HepG2 (cell line): ENCODE measurements at regions not wholly inside any gene's neighbourhood (a gene's known extent, or its start where the extent isn't known, plus 50 kb on each side); places are given as distances from the start of the nearest gene placed in this dataset.
"Not testable (repeated sequence)": the region's sequence is repeated elsewhere in the genome, so short reads cannot be mapped to it uniquely, and the experiment has no call there.

ENCODE experiments used
- ATAC-seq: fragments of 200-7000 bp; cut with Tn5 transposase; 3 replicates; pipeline ENCODE4 v1.9.1; 2020; ENCODE audit warnings: mild to moderate bottlenecking, moderate library complexity
- BruUV-seq: library from RNA; stranded (reverse); fragments of 400-500 nt; replicated peaks from 2 replicates; lab custom pipeline; 2021; lab: Mats Ljungman, UMichigan
- CTCF ChIA-PET: fragments of 300-600 bp; formaldehyde crosslinking; extraction: SDS; loops from one replicate; lab custom pipeline; 2021; ENCODE audit warnings: low total read pairs, inconsistent platforms, low intra/inter-chr PET ratio; lab: Yijun Ruan, JAX
- POLR2A ChIA-PET: fragments of 350-600 bp; sonication (Branson Sonifier 250); formaldehyde crosslinking; loops from one replicate; lab custom pipeline; 2020; ENCODE audit warnings: antibody characterized with exemption, inconsistent platforms; lab: Yijun Ruan, JAX
- DNase-seq: peaks from one replicate; pipeline ENCODE4 v3.0.0-alpha.2; 2015; ENCODE audit warnings: low spot score
- FAIRE-seq: peaks from 3 replicates; lab custom pipeline; 2011; peaks lifted over from hg19 to GRCh38; lab: Jason Lieb, UNC
- H2AFZ ChIP-seq: one replicate; pipeline ENCODE4 v1.6.1; 2011; ENCODE audit warnings: low read length, inconsistent platforms
- H3K27ac ChIP-seq: fragments of 300-600 bp; 3 replicates; pipeline ENCODE4 v1.8.0; 2011; ENCODE audit warnings: mixed run types, mild to moderate bottlenecking, mixed read lengths, low read length, inconsistent platforms; ENCODE audit not compliant: insufficient read depth; ENCODE audit errors: extremely low read length
- H3K27me3 ChIP-seq, 2 experiments: fragments of 200-600 bp in 1 of 2; 2 replicates in 1 of 2; 3 replicates in 1 of 2; pipeline versions ENCODE4 v1.6.0 to v1.8.0; 2011; ENCODE audit warnings: low read length in 2 of 2, mild to moderate bottlenecking in 2 of 2, moderate library complexity in 2 of 2, inconsistent platforms in 1 of 2; ENCODE audit not compliant: insufficient read depth in 2 of 2, control insufficient read depth in 1 of 2
- H3K36me3 ChIP-seq, 2 experiments: fragments of 200-600 bp in 1 of 2; replicated peaks in 1 of 2; 2 replicates in 1 of 2; 3 replicates in 1 of 2; pipeline versions ENCODE4 v1.5.1 to v1.8.0; 2011; ENCODE audit warnings: low read length in 2 of 2, inconsistent platforms in 1 of 2; ENCODE audit not compliant: insufficient read depth in 2 of 2, control insufficient read depth in 1 of 2
- H3K4me1 ChIP-seq: 2 replicates; pipeline ENCODE4 v1.5.1; 2012; ENCODE audit warnings: low read length, inconsistent platforms; ENCODE audit not compliant: insufficient read depth
- H3K4me2 ChIP-seq: 2 replicates; pipeline ENCODE4 v1.6.0; 2011; ENCODE audit warnings: low read depth, low read length, inconsistent platforms
- H3K4me3 ChIP-seq, 3 experiments: fragments of 200-600 bp in 1 of 3; sonication (generic), shearing (Covaris generic) in 1 of 3; replicated peaks in 1 of 3; 2 replicates each; pipeline ENCODE4 v1.5.1; 2011 to 2016; ENCODE audit warnings: low read length in 3 of 3, inconsistent platforms in 2 of 3, low read depth in 2 of 3, mild to moderate bottlenecking in 2 of 3, control low read depth in 1 of 3, mixed read lengths in 1 of 3; ENCODE audit not compliant: insufficient read depth in 1 of 3
- H3K79me2 ChIP-seq: one replicate; pipeline ENCODE4 v1.6.1; 2011; ENCODE audit warnings: low read length, inconsistent platforms; ENCODE audit not compliant: insufficient read depth
- H3K9ac ChIP-seq: 2 replicates; pipeline ENCODE4 v1.6.0; 2011; ENCODE audit warnings: mild to moderate bottlenecking, low read depth, low read length, inconsistent platforms; ENCODE audit not compliant: insufficient read depth
- H3K9me3 ChIP-seq: 2 replicates; pipeline ENCODE4 v1.5.1; 2012; ENCODE audit warnings: mild to moderate bottlenecking, low read length
- H4K20me1 ChIP-seq: 2 replicates; pipeline ENCODE4 v1.6.0; 2011; ENCODE audit warnings: inconsistent platforms, mild to moderate bottlenecking, low read length, moderate library complexity; ENCODE audit not compliant: insufficient read depth
- CREB1 ChIP-seq, 2 experiments: fragments of 450-650 bp in 1 of 2; IDR thresholded peaks; 2 replicates each; pipeline ENCODE4 v1.6.1; 2016 to 2017; ENCODE audit warnings: control low read depth in 1 of 2, mild to moderate bottlenecking in 1 of 2, missing compliant biosample characterization in 1 of 2, missing genetic modification characterization in 1 of 2
- FOSL2 ChIP-seq: sonication (generic); formaldehyde crosslinking; IDR thresholded peaks from 2 replicates; pipeline ENCODE4 v1.4.0; 2020; ENCODE audit warnings: missing genetic modification reagents
- HMG20A ChIP-seq: IDR thresholded peaks from 2 replicates; pipeline ENCODE4 v1.6.1; 2016; ENCODE audit warnings: borderline replicate concordance
- ZNF451 ChIP-seq: sonication (generic); formaldehyde crosslinking; IDR thresholded peaks from 2 replicates; pipeline ENCODE4 v1.5.0; 2020; ENCODE audit warnings: mild to moderate bottlenecking, missing genetic modification reagents
- ZNF691 ChIP-seq: sonication (generic); formaldehyde crosslinking; IDR thresholded peaks from 2 replicates; pipeline ENCODE4 v1.4.0; 2020; ENCODE audit warnings: missing genetic modification reagents, low read depth, mild to moderate bottlenecking, borderline replicate concordance
- ZNF768 ChIP-seq: sonication (generic); formaldehyde crosslinking; IDR thresholded peaks from 2 replicates; pipeline ENCODE4 v1.4.0; 2020; ENCODE audit warnings: missing genetic modification reagents
- WGBS: methylation state at CpG from one replicate; pipeline ENCODE4 v1.1.6; 2017; ENCODE audit warnings: low lambda C conversion rate; 5-methylcytosine and 5-hydroxymethylcytosine counted together
- in situ Hi-C: cut with HindIII; loops from 2 replicates; pipeline ENCODE4 v1.10.0; 2017; ENCODE audit warnings: low pct_unique_long_range_greater_than_20kb; ENCODE audit not compliant: extremely low pct_ligation_motif_present
- intact Hi-C: fragments of 100-400 bp; cut with micrococcal nuclease; formaldehyde crosslinking; loops from one replicate; pipeline ENCODE4 v1.10.0; 2022; ENCODE audit not compliant: unreplicated experiment

- TF ChIP-seq ZNF691 (CRISPR knock-in tag) (no peak), FOSL2 (CRISPR knock-in tag) (no peak)
Observed at GRCh38 chr13:22960827-22961226, 220.0 kb upstream of the SGCG start (continued).

- H3K4me2 ChIP-seq, H2AFZ ChIP-seq, in situ Hi-C loops, H3K9me3 ChIP-seq, POLR2A ChIA-PET, CTCF ChIA-PET, H3K27ac ChIP-seq, H3K27me3 ChIP-seq, BruUV-seq, H3K4me1 ChIP-seq, H3K79me2 ChIP-seq, H4K20me1 ChIP-seq, H3K9ac ChIP-seq, H3K4me3 ChIP-seq, H3K36me3 ChIP-seq, FAIRE-seq, ATAC-seq, intact Hi-C loops, DNase-seq: not testable (repeated sequence)
- WGBS = 42% methylated on average over 7 of the region's 14 CpGs
Observed at GRCh38 chr13:22961342-22961741, 219.4 kb upstream of the SGCG start.

GRCh38 chr13:22961835-22962537 is 218.8 kb upstream of the SGCG start:
- no peak overlapping the region for H3K9ac ChIP-seq
- no peaks in the 10 kb centered on the region for H3K36me3 ChIP-seq
- ChIA-PET POLR2A (no interaction called here), CTCF (no interaction called here)
- ATAC-seq (no peak), DNase-seq (no peak), FAIRE-seq (no peak)
- H3K27me3 ChIP-seq = peaks cover 0 to 1% of the 10 kb centered on the region in 2 experiments; a peak in 2 of 5 replicates
- in situ Hi-C loops (no loop called here), intact Hi-C loops (no loop called here)
- H3K4me3 ChIP-seq = no peak overlapping the region
- no peaks in the 10 kb centered on the region for H3K4me1 ChIP-seq
- no peaks in the 10 kb centered on the region for H3K9me3 ChIP-seq
- no peak overlapping the region for H3K4me2 ChIP-seq
- no peak overlapping the region for H2AFZ ChIP-seq
- no TSS peak for BruUV-seq
- no peaks in the 10 kb centered on the region for H3K79me2 ChIP-seq
- 20% methylated on average over 8 of the region's 16 CpGs for WGBS
- no peaks in the 10 kb centered on the region for H4K20me1 ChIP-seq
- no peak overlapping the region for H3K27ac ChIP-seq
- no peak for TF ChIP-seq HMG20A (CRISPR knock-in tag)
- TF ChIP-seq ZNF768 = peak; percentile 92
- no peak for TF ChIP-seq ZNF451
- TF ChIP-seq CREB1 (IDR thresholded peaks at IDR 0.05) = peak; percentile 82
- TF ChIP-seq CREB1 (CRISPR knock-in tag; IDR thresholded peaks at IDR 0.05) = no peak
